ENCODE measurements at regions not wholly inside any gene's neighbourhood (a gene's known extent, or its start where the extent isn't known, plus 50 kb on each side); places are given as distances from the start of the nearest gene placed in this dataset.

- H3K36me3 ChIP-seq (ENCODE audit: control insufficient read depth in 2 of 2, insufficient read depth in 1 of 2, low read length in 2 of 2) = no peaks in the 10 kb centered on the region
- H3K4me1 ChIP-seq (ENCODE audit: control insufficient read depth, insufficient read depth, low read length) = peaks cover 3% of the 10 kb centered on the region; the same call in 1 of the 2 replicates
- no peak overlapping the region for H3K27ac ChIP-seq (ENCODE audit: extremely low read depth, low read depth, low read length)
- POLR2A ChIA-PET = no interaction called here
- CTCF ChIA-PET = no interaction called here
- no peak overlapping the region for H3K4me3 ChIP-seq (ENCODE audit: low read depth, low read length)
- TF ChIP-seq ZNF416 (tag by site-specific recombination; IDR thresholded peaks at IDR 0.05) = no peak
- no peak for TF ChIP-seq ZBTB26 (tag by site-specific recombination; optimal IDR thresholded peaks at IDR 0.05)
- TF ChIP-seq ZNF391 (tag by site-specific recombination; IDR thresholded peaks at IDR 0.05; ENCODE audit: borderline replicate concordance, low read depth) = no peak
- TF ChIP-seq, protein P1, sequence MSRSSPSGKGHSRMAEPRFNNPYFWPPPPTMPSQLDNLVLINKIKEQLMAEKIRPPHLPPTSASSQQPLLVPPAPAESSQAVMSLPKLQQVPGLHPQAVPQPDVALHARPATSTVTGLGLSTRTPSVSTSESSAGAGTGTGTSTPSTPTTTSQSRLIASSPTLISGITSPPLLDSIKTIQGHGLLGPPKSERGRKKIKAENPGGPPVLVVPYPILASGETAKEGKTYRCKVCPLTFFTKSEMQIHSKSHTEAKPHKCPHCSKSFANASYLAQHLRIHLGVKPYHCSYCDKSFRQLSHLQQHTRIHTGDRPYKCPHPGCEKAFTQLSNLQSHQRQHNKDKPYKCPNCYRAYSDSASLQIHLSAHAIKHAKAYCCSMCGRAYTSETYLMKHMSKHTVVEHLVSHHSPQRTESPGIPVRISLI (tag by site-specific recombination; IDR thresholded peaks at IDR 0.05) = no peak
- TF ChIP-seq WT1 (tag by site-specific recombination; IDR thresholded peaks at IDR 0.05) = no peak
- TF ChIP-seq ZNF664 (tag by site-specific recombination; IDR thresholded peaks at IDR 0.05) = no peak
- no peak for TF ChIP-seq ZNF549 (tag by site-specific recombination; IDR thresholded peaks at IDR 0.05)
- no peak for TF ChIP-seq ZNF777 (tag by site-specific recombination; IDR thresholded peaks at IDR 0.05; ENCODE audit: borderline replicate concordance)
- H3K9me3 ChIP-seq (ENCODE audit: control insufficient read depth, insufficient read depth, low read depth, low read length) = no peaks in the 10 kb centered on the region
These were observed 52.5 kb upstream of the C9orf72 start for GRCh38 chr9:27625751-27626150.

- TF ChIP-seq ZFHX2 (tag by site-specific recombination; conservative IDR thresholded peaks at IDR 0.05) (no peak), ZNF664 (tag by site-specific recombination; IDR thresholded peaks at IDR 0.05) (no peak), OSR2 (tag by site-specific recombination; IDR thresholded peaks at IDR 0.05) (no peak), GLIS2 (tag by site-specific recombination; IDR thresholded peaks at IDR 0.05) (no peak), ZNF426 (tag by site-specific recombination; IDR thresholded peaks at IDR 0.05) (no peak), ZFP37 (tag by site-specific recombination; IDR thresholded peaks at IDR 0.05) (no peak), ZNF48 (tag by site-specific recombination; IDR thresholded peaks at IDR 0.05) (no peak), ZBTB21 (tag by site-specific recombination; IDR thresholded peaks at IDR 0.05) (no peak), ZNF404 (tag by site-specific recombination; IDR thresholded peaks at IDR 0.05) (no peak), ZNF248 (tag by site-specific recombination; IDR thresholded peaks at IDR 0.05) (no peak)
- TF ChIP-seq, protein P2, sequence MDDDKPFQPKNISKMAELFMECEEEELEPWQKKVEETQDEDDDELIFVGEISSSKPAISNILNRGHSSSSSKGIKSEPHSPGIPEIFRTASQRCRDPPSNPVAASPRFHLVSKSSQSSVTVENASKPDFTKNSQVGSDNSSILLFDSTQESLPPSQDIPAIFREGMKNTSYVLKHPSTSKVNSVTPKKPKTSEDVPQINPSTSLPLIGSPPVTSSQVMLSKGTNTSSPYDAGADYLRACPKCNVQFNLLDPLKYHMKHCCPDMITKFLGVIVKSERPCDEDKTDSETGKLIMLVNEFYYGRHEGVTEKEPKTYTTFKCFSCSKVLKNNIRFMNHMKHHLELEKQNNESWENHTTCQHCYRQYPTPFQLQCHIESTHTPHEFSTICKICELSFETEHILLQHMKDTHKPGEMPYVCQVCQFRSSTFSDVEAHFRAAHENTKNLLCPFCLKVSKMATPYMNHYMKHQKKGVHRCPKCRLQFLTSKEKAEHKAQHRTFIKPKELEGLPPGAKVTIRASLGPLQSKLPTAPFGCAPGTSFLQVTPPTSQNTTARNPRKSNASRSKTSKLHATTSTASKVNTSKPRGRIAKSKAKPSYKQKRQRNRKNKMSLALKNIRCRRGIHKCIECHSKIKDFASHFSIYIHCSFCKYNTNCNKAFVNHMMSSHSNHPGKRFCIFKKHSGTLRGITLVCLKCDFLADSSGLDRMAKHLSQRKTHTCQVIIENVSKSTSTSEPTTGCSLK (tag by site-specific recombination; IDR thresholded peaks at IDR 0.05) = no peak
- ChIA-PET POLR2A (no interaction called here), CTCF (no interaction called here)
- no peak overlapping the region for H3K4me3 ChIP-seq (ENCODE audit: low read depth, low read length)
- no peaks in the 10 kb centered on the region for H3K9me3 ChIP-seq (ENCODE audit: control insufficient read depth, insufficient read depth, low read depth, low read length)
- H3K36me3 ChIP-seq (ENCODE audit: control insufficient read depth in 2 of 2, insufficient read depth in 1 of 2, low read length in 2 of 2) = no peaks in the 10 kb centered on the region
- no peak overlapping the region for H3K27ac ChIP-seq (ENCODE audit: extremely low read depth, low read depth, low read length)
- H3K4me1 ChIP-seq (ENCODE audit: control insufficient read depth, insufficient read depth, low read length) = peaks cover 3% of the 10 kb centered on the region; the same call in 1 of the 2 replicates
These were observed 53.2 kb upstream of the C9orf72 start for GRCh38 chr9:27626244-27627187.

Measured in HEK293 (cell line).